Kidney (tissue), 13 donors: ENCODE measurements at regions not wholly inside any gene's neighbourhood (a gene's known extent, or its start where the extent isn't known, plus 50 kb on each side); places are given as distances from the start of the nearest gene placed in this dataset.

Experiments
- DNase-seq, 5 donors: peaks; one replicate each; pipeline ENCODE4 v3.0.0-alpha.2; 2013 to 2020
- FAIRE-seq: peaks from 2 replicates; lab custom pipeline; 2012; peaks lifted over from hg19 to GRCh38; lab: Jason Lieb, UNC
- H3K27ac ChIP-seq, 2 donors: one replicate each; pipeline ENCODE4 v1.7.0; 2013; ENCODE audit warnings: low read depth in 2 of 2, low read length in 2 of 2, inconsistent platforms in 1 of 2
- H3K27me3 ChIP-seq: one replicate; pipeline ENCODE4 v1.7.1; 2013; ENCODE audit warnings: low read length, inconsistent platforms; ENCODE audit not compliant: control insufficient read depth, insufficient read depth
- H3K36me3 ChIP-seq, 3 donors: one replicate each; pipeline versions ENCODE4 v1.7.0 to v1.7.1; 2013; ENCODE audit warnings: low read length in 3 of 3, control low read depth in 1 of 3, inconsistent platforms in 1 of 3; ENCODE audit not compliant: insufficient read depth in 3 of 3, control insufficient read depth in 2 of 3
- H3K4me1 ChIP-seq, 3 donors: one replicate each; pipeline versions ENCODE4 v1.7.0 to v1.7.1; 2013; ENCODE audit warnings: low read length in 3 of 3, inconsistent platforms in 1 of 3, low read depth in 1 of 3; ENCODE audit not compliant: control insufficient read depth in 2 of 3, insufficient read depth in 2 of 3
- H3K4me3 ChIP-seq, 3 donors: one replicate each; pipeline versions ENCODE4 v1.7.0 to v1.8.1; 2013; ENCODE audit warnings: low read length in 3 of 3, control low read depth in 1 of 3, inconsistent platforms in 1 of 3
- H3K9ac ChIP-seq, 3 donors: one replicate each; pipeline versions ENCODE4 v1.7.0 to v1.7.1; 2013; ENCODE audit warnings: low read length in 3 of 3, control low read depth in 1 of 3, inconsistent platforms in 1 of 3
- H3K9me3 ChIP-seq, 3 donors: one replicate each; pipeline versions ENCODE4 v1.7.0 to v1.7.1; 2013; ENCODE audit warnings: low read length in 3 of 3, control low read depth in 1 of 3, inconsistent platforms in 1 of 3; ENCODE audit not compliant: control insufficient read depth in 2 of 3, insufficient read depth in 1 of 3
- intact Hi-C: fragments of 100-400 bp; cut with DNase I; formaldehyde crosslinking; loops from one replicate; pipeline ENCODE4 v1.11.1; 2022
- TF ChIP-seq, protein P1 (sequence below): IDR thresholded peaks from 3 replicates; pipeline ENCODE4 v1.5.1; 2012; ENCODE audit warnings: mild to moderate bottlenecking, moderate library complexity, borderline replicate concordance; ENCODE audit not compliant: insufficient read depth; ENCODE audit errors: extremely low read depth
- donor health status: control.
- donor health status: control.
- donor health status: control.
- donor health status: control.
- donor health status: control.
- donor health status: DM: yes; HTN: yes; CAD: no.
- donor health status: Normal renal cell carcinoma (clear cell type).

DNA sequence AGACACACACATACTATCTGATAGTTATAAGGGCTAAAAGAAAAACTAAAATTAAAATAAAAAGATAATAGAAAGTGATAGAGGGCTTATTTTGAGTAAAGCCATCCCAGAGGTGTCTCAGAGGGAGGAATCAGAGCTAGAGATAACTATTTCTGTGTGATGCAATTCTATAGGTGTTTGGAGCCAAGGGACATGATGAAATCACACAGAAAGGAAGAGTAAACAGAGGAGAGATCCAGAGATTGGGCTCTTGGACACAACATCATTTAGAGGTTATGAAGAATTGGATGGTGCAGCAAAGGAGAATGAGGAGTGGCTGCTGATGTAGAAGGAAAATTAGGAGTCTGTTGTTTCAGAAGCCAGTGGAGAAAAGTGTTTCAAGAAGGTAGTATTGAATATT, 393.5 kb downstream of the DIRAS2 start:
- no peak overlapping the region for H3K4me3 ChIP-seq
- DNase-seq (no peak), FAIRE-seq (no peak)
- intact Hi-C loops, result no loop called here
- TF ChIP-seq, protein P1, sequence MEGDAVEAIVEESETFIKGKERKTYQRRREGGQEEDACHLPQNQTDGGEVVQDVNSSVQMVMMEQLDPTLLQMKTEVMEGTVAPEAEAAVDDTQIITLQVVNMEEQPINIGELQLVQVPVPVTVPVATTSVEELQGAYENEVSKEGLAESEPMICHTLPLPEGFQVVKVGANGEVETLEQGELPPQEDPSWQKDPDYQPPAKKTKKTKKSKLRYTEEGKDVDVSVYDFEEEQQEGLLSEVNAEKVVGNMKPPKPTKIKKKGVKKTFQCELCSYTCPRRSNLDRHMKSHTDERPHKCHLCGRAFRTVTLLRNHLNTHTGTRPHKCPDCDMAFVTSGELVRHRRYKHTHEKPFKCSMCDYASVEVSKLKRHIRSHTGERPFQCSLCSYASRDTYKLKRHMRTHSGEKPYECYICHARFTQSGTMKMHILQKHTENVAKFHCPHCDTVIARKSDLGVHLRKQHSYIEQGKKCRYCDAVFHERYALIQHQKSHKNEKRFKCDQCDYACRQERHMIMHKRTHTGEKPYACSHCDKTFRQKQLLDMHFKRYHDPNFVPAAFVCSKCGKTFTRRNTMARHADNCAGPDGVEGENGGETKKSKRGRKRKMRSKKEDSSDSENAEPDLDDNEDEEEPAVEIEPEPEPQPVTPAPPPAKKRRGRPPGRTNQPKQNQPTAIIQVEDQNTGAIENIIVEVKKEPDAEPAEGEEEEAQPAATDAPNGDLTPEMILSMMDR, result no peak
- H3K27ac ChIP-seq, result no peak overlapping the region
- no peak overlapping the region for H3K9ac ChIP-seq
- peaks cover 0 to 2% (median 0%) of the 10 kb centered on the region in 3 donors for H3K9me3 ChIP-seq
- H3K36me3 ChIP-seq, result no peaks in the 10 kb centered on the region
- no peaks in the 10 kb centered on the region for H3K27me3 ChIP-seq
- no peaks in the 10 kb centered on the region for H3K4me1 ChIP-seq

DNA sequence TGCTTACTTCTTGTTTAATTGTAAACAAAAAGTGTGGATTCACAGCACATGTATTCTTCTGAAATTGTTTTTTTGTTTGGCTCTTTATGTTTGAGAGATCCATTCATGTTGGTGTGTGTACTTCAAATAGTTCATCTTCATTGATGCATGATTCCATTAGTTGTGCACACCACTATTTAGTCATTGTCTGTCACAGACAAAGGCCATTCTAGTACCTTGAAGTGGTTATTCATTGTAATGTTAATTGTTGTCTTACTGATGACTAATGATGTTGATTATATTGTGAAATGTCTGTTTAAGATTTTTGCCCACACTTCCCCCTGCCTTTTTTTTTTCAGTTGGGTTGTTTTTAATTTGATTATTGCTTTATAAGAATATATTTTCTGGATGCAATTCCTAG, 391.3 kb downstream of the DIRAS2 start:
- DNase-seq (no peak), FAIRE-seq (no peak)
- TF ChIP-seq, protein P1, result no peak
- H3K4me1 ChIP-seq, result no peaks in the 10 kb centered on the region
- H3K27ac ChIP-seq, result no peak overlapping the region
- no peak overlapping the region for H3K4me3 ChIP-seq
- intact Hi-C loops, result no loop called here
- no peak overlapping the region for H3K9ac ChIP-seq
- peaks cover 0 to 2% (median 0%) of the 10 kb centered on the region in 3 donors for H3K9me3 ChIP-seq
- no peaks in the 10 kb centered on the region for H3K36me3 ChIP-seq
- no peaks in the 10 kb centered on the region for H3K27me3 ChIP-seq

DNA sequence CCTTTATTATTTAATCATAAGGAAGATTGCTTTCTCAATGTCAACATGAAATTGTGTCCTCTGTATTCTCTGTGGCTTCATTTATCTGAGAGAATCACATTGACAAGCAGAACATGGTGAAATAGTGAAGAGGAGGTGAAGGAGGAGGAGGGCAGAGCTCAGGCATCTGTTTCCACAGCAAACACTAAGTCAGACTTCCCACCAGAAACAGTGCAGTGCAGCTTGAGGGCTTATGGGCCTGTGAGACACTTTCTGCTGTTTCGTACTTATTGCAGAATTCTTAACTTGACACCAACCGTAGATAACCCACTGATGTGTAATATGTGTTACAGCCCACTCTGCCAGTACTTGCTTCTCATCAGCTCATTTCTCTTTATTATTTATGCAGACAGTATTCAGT, 386.3 kb downstream of the DIRAS2 start:
- H3K4me3 ChIP-seq, result no peak overlapping the region
- H3K27me3 ChIP-seq, result no peaks in the 10 kb centered on the region
- no peaks in the 10 kb centered on the region for H3K4me1 ChIP-seq
- no peaks in the 10 kb centered on the region for H3K36me3 ChIP-seq
- H3K27ac ChIP-seq, result no peak overlapping the region
- DNase-seq (no peak), FAIRE-seq (no peak)
- intact Hi-C loops, result no loop called here
- H3K9me3 ChIP-seq, result peaks cover 0 to 9% (median 0%) of the 10 kb centered on the region in 3 donors
- H3K9ac ChIP-seq, result no peak overlapping the region
- TF ChIP-seq, protein P1, result no peak
